WTC11 (cell line): ENCODE measurements at regions not wholly inside any gene's neighbourhood (a gene's known extent, or its start where the extent isn't known, plus 50 kb on each side); places are given as distances from the start of the nearest gene placed in this dataset.

Experiments
- ATF3 ChIP-seq: sonication (generic); formaldehyde crosslinking; conservative IDR thresholded peaks from 2 replicates; pipeline ENCODE4 v1.8.1; 2022; ENCODE audit warnings: mild to moderate bottlenecking, missing genetic modification reagents
- FOXP1 ChIP-seq: sonication (generic); formaldehyde crosslinking; IDR thresholded peaks from 2 replicates; pipeline ENCODE4 v1.8.0; 2022; ENCODE audit warnings: missing genetic modification reagents, mild to moderate bottlenecking, moderate library complexity, borderline replicate concordance
- HMGXB4 ChIP-seq: sonication (generic); formaldehyde crosslinking; IDR thresholded peaks from 2 replicates; pipeline ENCODE4 v1.8.1; 2023; ENCODE audit warnings: mild to moderate bottlenecking, moderate library complexity, missing genetic modification reagents
- JUN ChIP-seq: sonication (generic); formaldehyde crosslinking; IDR thresholded peaks from 2 replicates; pipeline ENCODE4 v1.8.0; 2023; ENCODE audit warnings: mild to moderate bottlenecking, missing genetic modification reagents
- ZNF232 ChIP-seq: sonication (generic); formaldehyde crosslinking; IDR thresholded peaks from 2 replicates; pipeline ENCODE4 v1.8.0; 2022; ENCODE audit warnings: mild to moderate bottlenecking, missing genetic modification reagents
- TF ChIP-seq, protein P1 (sequence below): fragments of 250-450 bp; sonication (Bioruptor Pico); IDR thresholded peaks from 2 replicates; pipeline ENCODE4 v2.1.2; 2022; ENCODE audit warnings: mild to moderate bottlenecking, moderate library complexity
- TF ChIP-seq, protein P2 (sequence below): sonication (generic); formaldehyde crosslinking; IDR thresholded peaks from 2 replicates; pipeline ENCODE4 v1.8.1; 2023; ENCODE audit warnings: mild to moderate bottlenecking, missing genetic modification reagents
- TF ChIP-seq, protein P3 (sequence below): fragments of 200-600 bp; IDR thresholded peaks from 2 replicates; pipeline ENCODE4 v1.8.0; 2022; ENCODE audit warnings: antibody characterized with exemption
- TF ChIP-seq, protein P4 (sequence below): sonication (generic); formaldehyde crosslinking; IDR thresholded peaks from 2 replicates; pipeline ENCODE4 v1.8.1; 2023; ENCODE audit warnings: mild to moderate bottlenecking, missing genetic modification reagents
- TF ChIP-seq, protein P5 (sequence below): sonication (generic); formaldehyde crosslinking; IDR thresholded peaks from 2 replicates; pipeline ENCODE4 v1.8.1; 2023; ENCODE audit warnings: mild to moderate bottlenecking, missing genetic modification reagents, moderate library complexity
- TF ChIP-seq, protein P6 (sequence below): sonication (generic); formaldehyde crosslinking; IDR thresholded peaks from 2 replicates; pipeline ENCODE4 v1.8.1; 2022; ENCODE audit warnings: low read depth, mild to moderate bottlenecking, moderate library complexity, missing genetic modification reagents, borderline replicate concordance

DNA sequence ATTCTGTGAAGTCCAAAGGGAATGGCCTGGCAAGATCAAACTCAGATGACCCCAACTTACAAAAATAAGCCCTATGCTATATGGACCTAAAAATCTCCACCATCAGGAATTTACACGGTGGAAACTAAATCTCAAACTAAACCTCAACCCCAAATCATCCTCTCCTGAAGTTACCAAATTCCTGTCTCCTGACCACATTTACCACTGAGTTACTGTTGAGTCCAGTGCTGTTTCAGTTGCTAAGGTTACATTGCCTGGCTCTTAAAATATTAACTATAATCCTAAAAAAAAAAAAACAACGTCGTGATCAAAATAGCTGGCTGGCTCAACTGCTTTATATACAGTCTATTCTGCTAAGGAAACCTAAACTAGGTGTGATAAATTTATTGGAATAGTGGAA is 315.2 kb upstream of the SLIT2 start:
- TF ChIP-seq, protein P1, sequence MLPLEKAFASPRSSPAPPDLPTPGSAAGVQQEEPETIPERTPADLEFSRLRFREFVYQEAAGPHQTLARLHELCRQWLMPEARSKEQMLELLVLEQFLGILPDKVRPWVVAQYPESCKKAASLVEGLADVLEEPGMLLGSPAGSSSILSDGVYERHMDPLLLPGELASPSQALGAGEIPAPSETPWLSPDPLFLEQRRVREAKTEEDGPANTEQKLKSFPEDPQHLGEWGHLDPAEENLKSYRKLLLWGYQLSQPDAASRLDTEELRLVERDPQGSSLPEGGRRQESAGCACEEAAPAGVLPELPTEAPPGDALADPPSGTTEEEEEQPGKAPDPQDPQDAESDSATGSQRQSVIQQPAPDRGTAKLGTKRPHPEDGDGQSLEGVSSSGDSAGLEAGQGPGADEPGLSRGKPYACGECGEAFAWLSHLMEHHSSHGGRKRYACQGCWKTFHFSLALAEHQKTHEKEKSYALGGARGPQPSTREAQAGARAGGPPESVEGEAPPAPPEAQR (CRISPR knock-in tag), result no peak
- TF ChIP-seq, protein P2, sequence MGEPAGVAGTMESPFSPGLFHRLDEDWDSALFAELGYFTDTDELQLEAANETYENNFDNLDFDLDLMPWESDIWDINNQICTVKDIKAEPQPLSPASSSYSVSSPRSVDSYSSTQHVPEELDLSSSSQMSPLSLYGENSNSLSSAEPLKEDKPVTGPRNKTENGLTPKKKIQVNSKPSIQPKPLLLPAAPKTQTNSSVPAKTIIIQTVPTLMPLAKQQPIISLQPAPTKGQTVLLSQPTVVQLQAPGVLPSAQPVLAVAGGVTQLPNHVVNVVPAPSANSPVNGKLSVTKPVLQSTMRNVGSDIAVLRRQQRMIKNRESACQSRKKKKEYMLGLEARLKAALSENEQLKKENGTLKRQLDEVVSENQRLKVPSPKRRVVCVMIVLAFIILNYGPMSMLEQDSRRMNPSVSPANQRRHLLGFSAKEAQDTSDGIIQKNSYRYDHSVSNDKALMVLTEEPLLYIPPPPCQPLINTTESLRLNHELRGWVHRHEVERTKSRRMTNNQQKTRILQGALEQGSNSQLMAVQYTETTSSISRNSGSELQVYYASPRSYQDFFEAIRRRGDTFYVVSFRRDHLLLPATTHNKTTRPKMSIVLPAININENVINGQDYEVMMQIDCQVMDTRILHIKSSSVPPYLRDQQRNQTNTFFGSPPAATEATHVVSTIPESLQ (CRISPR knock-in tag), result no peak
- TF ChIP-seq, protein P3, sequence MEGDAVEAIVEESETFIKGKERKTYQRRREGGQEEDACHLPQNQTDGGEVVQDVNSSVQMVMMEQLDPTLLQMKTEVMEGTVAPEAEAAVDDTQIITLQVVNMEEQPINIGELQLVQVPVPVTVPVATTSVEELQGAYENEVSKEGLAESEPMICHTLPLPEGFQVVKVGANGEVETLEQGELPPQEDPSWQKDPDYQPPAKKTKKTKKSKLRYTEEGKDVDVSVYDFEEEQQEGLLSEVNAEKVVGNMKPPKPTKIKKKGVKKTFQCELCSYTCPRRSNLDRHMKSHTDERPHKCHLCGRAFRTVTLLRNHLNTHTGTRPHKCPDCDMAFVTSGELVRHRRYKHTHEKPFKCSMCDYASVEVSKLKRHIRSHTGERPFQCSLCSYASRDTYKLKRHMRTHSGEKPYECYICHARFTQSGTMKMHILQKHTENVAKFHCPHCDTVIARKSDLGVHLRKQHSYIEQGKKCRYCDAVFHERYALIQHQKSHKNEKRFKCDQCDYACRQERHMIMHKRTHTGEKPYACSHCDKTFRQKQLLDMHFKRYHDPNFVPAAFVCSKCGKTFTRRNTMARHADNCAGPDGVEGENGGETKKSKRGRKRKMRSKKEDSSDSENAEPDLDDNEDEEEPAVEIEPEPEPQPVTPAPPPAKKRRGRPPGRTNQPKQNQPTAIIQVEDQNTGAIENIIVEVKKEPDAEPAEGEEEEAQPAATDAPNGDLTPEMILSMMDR, result no peak
- TF ChIP-seq ATF3 (CRISPR knock-in tag), result no peak
- no peak for TF ChIP-seq ZNF232
- TF ChIP-seq, protein P4, sequence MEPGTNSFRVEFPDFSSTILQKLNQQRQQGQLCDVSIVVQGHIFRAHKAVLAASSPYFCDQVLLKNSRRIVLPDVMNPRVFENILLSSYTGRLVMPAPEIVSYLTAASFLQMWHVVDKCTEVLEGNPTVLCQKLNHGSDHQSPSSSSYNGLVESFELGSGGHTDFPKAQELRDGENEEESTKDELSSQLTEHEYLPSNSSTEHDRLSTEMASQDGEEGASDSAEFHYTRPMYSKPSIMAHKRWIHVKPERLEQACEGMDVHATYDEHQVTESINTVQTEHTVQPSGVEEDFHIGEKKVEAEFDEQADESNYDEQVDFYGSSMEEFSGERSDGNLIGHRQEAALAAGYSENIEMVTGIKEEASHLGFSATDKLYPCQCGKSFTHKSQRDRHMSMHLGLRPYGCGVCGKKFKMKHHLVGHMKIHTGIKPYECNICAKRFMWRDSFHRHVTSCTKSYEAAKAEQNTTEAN, result no peak
- no peak for TF ChIP-seq FOXP1 (CRISPR knock-in tag)
- TF ChIP-seq, protein P5, sequence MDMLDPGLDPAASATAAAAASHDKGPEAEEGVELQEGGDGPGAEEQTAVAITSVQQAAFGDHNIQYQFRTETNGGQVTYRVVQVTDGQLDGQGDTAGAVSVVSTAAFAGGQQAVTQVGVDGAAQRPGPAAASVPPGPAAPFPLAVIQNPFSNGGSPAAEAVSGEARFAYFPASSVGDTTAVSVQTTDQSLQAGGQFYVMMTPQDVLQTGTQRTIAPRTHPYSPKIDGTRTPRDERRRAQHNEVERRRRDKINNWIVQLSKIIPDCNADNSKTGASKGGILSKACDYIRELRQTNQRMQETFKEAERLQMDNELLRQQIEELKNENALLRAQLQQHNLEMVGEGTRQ (CRISPR knock-in tag), result no peak
- TF ChIP-seq HMGXB4 (CRISPR knock-in tag), result no peak
- TF ChIP-seq, protein P6, sequence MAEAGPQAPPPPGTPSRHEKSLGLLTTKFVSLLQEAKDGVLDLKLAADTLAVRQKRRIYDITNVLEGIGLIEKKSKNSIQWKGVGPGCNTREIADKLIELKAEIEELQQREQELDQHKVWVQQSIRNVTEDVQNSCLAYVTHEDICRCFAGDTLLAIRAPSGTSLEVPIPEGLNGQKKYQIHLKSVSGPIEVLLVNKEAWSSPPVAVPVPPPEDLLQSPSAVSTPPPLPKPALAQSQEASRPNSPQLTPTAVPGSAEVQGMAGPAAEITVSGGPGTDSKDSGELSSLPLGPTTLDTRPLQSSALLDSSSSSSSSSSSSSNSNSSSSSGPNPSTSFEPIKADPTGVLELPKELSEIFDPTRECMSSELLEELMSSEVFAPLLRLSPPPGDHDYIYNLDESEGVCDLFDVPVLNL (CRISPR knock-in tag), result no peak
- no peak for TF ChIP-seq JUN
